OCI-LY7 (cell line): ENCODE measurements at regions not wholly inside any gene's neighbourhood (a gene's known extent, or its start where the extent isn't known, plus 50 kb on each side); places are given as distances from the start of the nearest gene placed in this dataset.

Experiments
- EZH2phosphoT487 ChIP-seq: fragments of 200-600 bp; sonication (generic); IDR thresholded peaks from 2 replicates; pipeline ENCODE4 v1.6.1; 2018; ENCODE audit warnings: low read depth, borderline replicate concordance, mild to moderate bottlenecking, mixed run types, antibody characterized with exemption, low read length, moderate library complexity, mixed read lengths
- TF ChIP-seq, protein P1 (sequence below): fragments of 200-600 bp; sonication (generic); conservative IDR thresholded peaks from 2 replicates; pipeline ENCODE4 v1.5.1; 2014; ENCODE audit warnings: mild to moderate bottlenecking, antibody characterized with exemption, low read length, moderate library complexity, mixed read lengths

DNA sequence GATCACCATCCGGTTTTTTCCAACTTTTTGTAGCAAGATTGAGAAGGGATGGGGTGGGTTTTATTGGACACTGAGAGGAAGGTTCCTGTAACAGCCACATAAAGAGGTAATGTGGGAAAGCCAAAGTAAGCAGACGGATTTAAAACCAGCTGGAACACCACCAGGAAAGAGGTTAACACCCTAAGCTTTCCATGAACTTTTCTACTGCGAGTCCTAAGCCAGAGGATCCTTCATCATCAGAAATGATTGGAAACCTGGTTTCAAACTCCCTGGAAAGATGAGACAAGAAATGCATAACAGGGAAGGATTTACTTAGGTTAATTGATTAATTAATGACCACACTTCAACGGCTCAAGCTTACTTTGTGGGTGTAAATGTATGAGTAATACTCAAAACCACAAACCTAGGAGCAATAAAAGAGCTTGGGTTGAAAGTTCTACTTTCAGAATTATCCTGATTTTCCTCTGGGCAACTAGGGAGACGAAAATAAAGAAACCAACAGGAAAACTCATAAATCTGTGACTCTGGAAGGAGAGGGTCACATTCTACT lies 91.5 kb downstream of the COX18 start:
- no peak for TF ChIP-seq EZH2phosphoT487
- TF ChIP-seq, protein P1, sequence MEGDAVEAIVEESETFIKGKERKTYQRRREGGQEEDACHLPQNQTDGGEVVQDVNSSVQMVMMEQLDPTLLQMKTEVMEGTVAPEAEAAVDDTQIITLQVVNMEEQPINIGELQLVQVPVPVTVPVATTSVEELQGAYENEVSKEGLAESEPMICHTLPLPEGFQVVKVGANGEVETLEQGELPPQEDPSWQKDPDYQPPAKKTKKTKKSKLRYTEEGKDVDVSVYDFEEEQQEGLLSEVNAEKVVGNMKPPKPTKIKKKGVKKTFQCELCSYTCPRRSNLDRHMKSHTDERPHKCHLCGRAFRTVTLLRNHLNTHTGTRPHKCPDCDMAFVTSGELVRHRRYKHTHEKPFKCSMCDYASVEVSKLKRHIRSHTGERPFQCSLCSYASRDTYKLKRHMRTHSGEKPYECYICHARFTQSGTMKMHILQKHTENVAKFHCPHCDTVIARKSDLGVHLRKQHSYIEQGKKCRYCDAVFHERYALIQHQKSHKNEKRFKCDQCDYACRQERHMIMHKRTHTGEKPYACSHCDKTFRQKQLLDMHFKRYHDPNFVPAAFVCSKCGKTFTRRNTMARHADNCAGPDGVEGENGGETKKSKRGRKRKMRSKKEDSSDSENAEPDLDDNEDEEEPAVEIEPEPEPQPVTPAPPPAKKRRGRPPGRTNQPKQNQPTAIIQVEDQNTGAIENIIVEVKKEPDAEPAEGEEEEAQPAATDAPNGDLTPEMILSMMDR, result no peak
